Loucy (cell line): ENCODE measurements at regions not wholly inside any gene's neighbourhood (a gene's known extent, or its start where the extent isn't known, plus 50 kb on each side); places are given as distances from the start of the nearest gene placed in this dataset.

Experiments
- H2AFZ ChIP-seq: fragments of 200-600 bp; sonication (generic); 2 replicates; pipeline ENCODE4 v1.6.0; 2016; ENCODE audit warnings: antibody characterized with exemption, mild to moderate bottlenecking, low read length, moderate library complexity
- H3F3A ChIP-seq: fragments of 200-600 bp; 2 replicates; pipeline ENCODE4 v1.6.0; 2016; ENCODE audit warnings: antibody characterized with exemption, low read depth, mild to moderate bottlenecking
- H3K27me3 ChIP-seq: fragments of 200-600 bp; sonication (generic); 2 replicates; pipeline ENCODE4 v1.6.1; 2014; ENCODE audit warnings: low read length, mild to moderate bottlenecking; ENCODE audit not compliant: insufficient read depth, poor library complexity, severe bottlenecking
- H3K36me3 ChIP-seq: fragments of 200-600 bp; sonication (generic); 2 replicates; pipeline ENCODE4 v1.6.1; 2016; ENCODE audit warnings: low read length; ENCODE audit not compliant: insufficient read depth
- H3K4me1 ChIP-seq: fragments of 200-600 bp; sonication (generic); 2 replicates; pipeline ENCODE4 v1.5.1; 2014; ENCODE audit warnings: low read length, mild to moderate bottlenecking; ENCODE audit not compliant: insufficient read depth, poor library complexity, severe bottlenecking
- H3K4me2 ChIP-seq: fragments of 200-600 bp; sonication (generic); 2 replicates; pipeline ENCODE4 v1.6.0; 2014; ENCODE audit warnings: antibody characterized with exemption, low read length, low read depth, mild to moderate bottlenecking; ENCODE audit not compliant: poor library complexity, severe bottlenecking
- H3K4me3 ChIP-seq: fragments of 200-600 bp; sonication (generic); 2 replicates; pipeline ENCODE4 v1.5.1; 2014; ENCODE audit warnings: low read length, mild to moderate bottlenecking, mixed read lengths; ENCODE audit not compliant: poor library complexity, severe bottlenecking
- H3K79me2 ChIP-seq: fragments of 200-600 bp; sonication (generic); 2 replicates; pipeline ENCODE4 v1.6.1; 2014; ENCODE audit warnings: low read length; ENCODE audit not compliant: insufficient read depth
- H3K9ac ChIP-seq: fragments of 200-600 bp; sonication (generic); 2 replicates; pipeline ENCODE4 v1.6.0; 2014; ENCODE audit warnings: mild to moderate bottlenecking, low read depth, low read length, moderate library complexity; ENCODE audit not compliant: poor library complexity, severe bottlenecking
- H3K9me2 ChIP-seq: fragments of 200-600 bp; sonication (generic); replicated peaks from 2 replicates; pipeline ENCODE4 v1.6.1; 2016; ENCODE audit warnings: low read depth, low read length, mixed read lengths
- H3K9me3 ChIP-seq: fragments of 200-600 bp; sonication (generic); 2 replicates; pipeline ENCODE4 v1.6.1; 2014; ENCODE audit warnings: mild to moderate bottlenecking, antibody characterized with exemption, low read length, low read depth; ENCODE audit not compliant: insufficient read depth
- H4K20me1 ChIP-seq: fragments of 200-600 bp; sonication (generic); 2 replicates; pipeline ENCODE4 v1.6.0; 2014; ENCODE audit warnings: antibody characterized with exemption, low read length, mild to moderate bottlenecking; ENCODE audit not compliant: insufficient read depth, poor library complexity, severe bottlenecking
- CTCF ChIP-seq: fragments of 200-600 bp; sonication (generic); conservative IDR thresholded peaks from 2 replicates; pipeline ENCODE4 v1.5.1; 2014; ENCODE audit warnings: mild to moderate bottlenecking, antibody characterized with exemption, low read length
- EZH2phosphoT487 ChIP-seq: fragments of 200-600 bp; IDR thresholded peaks from 2 replicates; pipeline ENCODE4 v1.6.1; 2018; ENCODE audit warnings: antibody characterized with exemption, mild to moderate bottlenecking, moderate library complexity, borderline replicate concordance

GRCh38 chr6:100112855-100113508 lies 119.0 kb upstream of the MCHR2 start:
- H3F3A ChIP-seq, result no peaks in the 10 kb centered on the region
- no peaks in the 10 kb centered on the region for H3K79me2 ChIP-seq
- no peaks in the 10 kb centered on the region for H3K27me3 ChIP-seq
- H3K9me3 ChIP-seq, result no peaks in the 10 kb centered on the region
- no peak overlapping the region for H3K4me3 ChIP-seq
- H3K9ac ChIP-seq, result no peak overlapping the region
- no peak overlapping the region for H3K4me2 ChIP-seq
- H3K4me1 ChIP-seq, result peaks cover 8% of the 10 kb centered on the region
- TF ChIP-seq EZH2phosphoT487, result no peak
- TF ChIP-seq CTCF, result no peak
- no peaks in the 10 kb centered on the region for H3K36me3 ChIP-seq
- no peaks in the 10 kb centered on the region for H3K9me2 ChIP-seq
- no peaks in the 10 kb centered on the region for H4K20me1 ChIP-seq
- H2AFZ ChIP-seq, result no peak overlapping the region

GRCh38 chr6:100105919-100106529 lies 112.0 kb upstream of the MCHR2 start:
- H3K9me2 ChIP-seq, result no peaks in the 10 kb centered on the region
- no peak overlapping the region for H2AFZ ChIP-seq
- H3K4me3 ChIP-seq, result no peak overlapping the region
- no peaks in the 10 kb centered on the region for H3K27me3 ChIP-seq
- peaks cover 5% of the 10 kb centered on the region for H3K4me1 ChIP-seq
- H3F3A ChIP-seq, result no peaks in the 10 kb centered on the region
- H3K9ac ChIP-seq, result no peak overlapping the region
- H3K36me3 ChIP-seq, result no peaks in the 10 kb centered on the region
- no peaks in the 10 kb centered on the region for H3K79me2 ChIP-seq
- no peak for TF ChIP-seq EZH2phosphoT487
- TF ChIP-seq CTCF, result no peak
- H4K20me1 ChIP-seq, result no peaks in the 10 kb centered on the region
- no peak overlapping the region for H3K4me2 ChIP-seq
- H3K9me3 ChIP-seq, result no peaks in the 10 kb centered on the region

GRCh38 chr6:100105138-100105537 lies 111.1 kb upstream of the MCHR2 start:
- Histone ChIP-seq H3F3A (no peaks in the 10 kb centered on the region), H3K79me2 (no peaks in the 10 kb centered on the region), H3K36me3 (no peaks in the 10 kb centered on the region), H3K4me3 (no peak overlapping the region), H3K4me2 (no peak overlapping the region), H4K20me1 (no peaks in the 10 kb centered on the region), H2AFZ (0 out of 2 replicates have a peak overlapping the region, but pooled peaks have one; percentile 5), H3K4me1 (peaks cover 5% of the 10 kb centered on the region), H3K9me3 (no peaks in the 10 kb centered on the region), H3K27me3 (no peaks in the 10 kb centered on the region), H3K9ac (no peak overlapping the region), H3K9me2 (no peaks in the 10 kb centered on the region)
- TF ChIP-seq EZH2phosphoT487 (no peak), CTCF (no peak)
